ENCODE measurements at regions not wholly inside any gene's neighbourhood (a gene's known extent, or its start where the extent isn't known, plus 50 kb on each side); places are given as distances from the start of the nearest gene placed in this dataset.

- ChIA-PET CTCF (no interaction called here), POLR2A (no interaction called here)
Measured at GRCh38 chr5:58911270-58911669, 328.4 kb downstream of the RAB3C start.

DNA sequence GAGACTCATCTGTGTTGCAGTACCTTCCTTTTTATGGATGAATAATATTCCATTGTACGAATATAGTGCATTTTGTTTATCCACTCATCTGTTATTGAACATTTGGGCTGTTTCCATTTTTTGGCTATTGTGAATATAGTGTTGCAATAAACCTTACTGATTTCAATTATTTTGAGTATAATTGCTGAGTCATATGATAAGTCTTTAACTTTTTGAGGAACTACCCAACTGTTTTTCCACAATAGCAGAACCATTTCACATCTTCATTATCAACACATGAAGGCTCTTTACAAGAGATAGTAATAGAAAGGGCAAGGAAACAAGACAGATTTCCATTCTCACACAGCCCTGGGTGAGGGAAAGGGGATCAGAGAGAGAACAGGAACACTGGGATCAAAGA lies 329.2 kb downstream of the RAB3C start:
- POLR2A ChIA-PET: no interaction called here
- CTCF ChIA-PET: no interaction called here

DNA sequence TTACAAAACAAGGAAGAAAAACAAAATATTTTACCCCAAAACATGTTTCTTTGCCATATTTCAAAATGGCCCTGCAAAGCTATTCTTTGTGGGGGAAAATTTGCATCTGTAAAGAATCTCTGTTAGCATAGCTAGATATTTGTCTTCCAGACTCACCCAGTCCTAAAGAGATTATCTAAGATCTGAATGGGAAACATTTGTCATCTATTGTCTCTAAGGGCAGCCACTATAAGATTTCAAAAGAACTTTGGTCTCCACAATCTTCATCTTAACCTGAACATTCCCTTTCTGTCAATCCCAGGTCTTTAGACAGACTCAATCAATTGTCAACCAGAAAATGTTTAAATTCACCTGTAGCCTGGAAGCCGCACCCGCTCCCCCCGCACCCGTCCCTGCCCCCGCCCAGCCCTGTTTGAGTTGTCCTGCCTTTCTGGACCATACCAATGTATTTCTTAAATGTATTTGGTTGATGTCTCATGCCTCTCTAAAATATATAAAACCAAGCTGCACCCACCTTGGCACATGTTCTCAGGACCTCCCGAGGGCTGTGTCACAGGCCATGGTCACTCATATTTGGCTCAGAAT lies 330.6 kb downstream of the RAB3C start:
- ChIA-PET CTCF (no interaction called here), POLR2A (no interaction called here)

DNA sequence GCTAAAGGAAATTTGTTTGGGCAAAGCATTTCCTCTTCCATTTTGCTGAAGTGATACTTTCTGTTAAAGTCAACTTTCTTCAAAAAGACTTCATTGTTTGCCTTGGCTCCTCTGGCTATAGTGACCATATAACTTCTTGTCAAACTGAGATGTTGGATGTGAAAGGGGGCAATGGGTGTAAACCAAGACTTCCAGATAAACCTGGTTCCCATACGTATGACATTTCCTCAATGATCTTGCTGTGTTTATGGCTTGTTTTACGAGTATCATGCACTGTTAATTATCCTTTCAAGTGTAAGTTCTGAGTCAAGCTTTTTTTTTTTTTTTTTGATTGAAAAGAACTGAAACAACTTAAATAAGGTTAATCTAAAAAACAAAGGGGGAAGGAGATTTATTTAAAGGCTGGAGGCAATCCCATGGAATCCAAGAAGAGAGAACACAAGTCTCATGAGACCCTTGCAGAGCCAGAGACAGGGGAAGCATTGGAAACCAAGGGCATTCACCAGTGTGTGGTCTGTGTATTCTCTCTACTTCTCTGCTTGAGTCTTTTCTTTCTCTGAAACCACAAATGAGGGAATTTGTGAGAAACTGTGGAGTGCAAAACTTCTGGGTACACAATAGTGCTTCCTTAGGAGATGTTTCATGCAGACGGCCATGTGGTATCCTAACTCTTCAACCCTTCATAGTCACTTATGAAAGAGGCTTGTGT lies 335.3 kb downstream of the RAB3C start:
- CTCF ChIA-PET: no interaction called here
- POLR2A ChIA-PET: interaction anchor here (0.6 kb wide), 1 partner anchor 162 kb away, joined by 3 read pairs; no protein-coding TSS in a partner anchor
